GM18499 (cell line): ENCODE measurements at regions not wholly inside any gene's neighbourhood (a gene's known extent, or its start where the extent isn't known, plus 50 kb on each side); places are given as distances from the start of the nearest gene placed in this dataset.

ENCODE experiments used
- ATAC-seq: cut with Tn5 transposase; IDR thresholded peaks from one replicate; pipeline ENCODE4 v1.9.1; 2021; ENCODE audit warnings: moderate number of reproducible peaks; ENCODE audit not compliant: insufficient read depth, unreplicated experiment

DNA sequence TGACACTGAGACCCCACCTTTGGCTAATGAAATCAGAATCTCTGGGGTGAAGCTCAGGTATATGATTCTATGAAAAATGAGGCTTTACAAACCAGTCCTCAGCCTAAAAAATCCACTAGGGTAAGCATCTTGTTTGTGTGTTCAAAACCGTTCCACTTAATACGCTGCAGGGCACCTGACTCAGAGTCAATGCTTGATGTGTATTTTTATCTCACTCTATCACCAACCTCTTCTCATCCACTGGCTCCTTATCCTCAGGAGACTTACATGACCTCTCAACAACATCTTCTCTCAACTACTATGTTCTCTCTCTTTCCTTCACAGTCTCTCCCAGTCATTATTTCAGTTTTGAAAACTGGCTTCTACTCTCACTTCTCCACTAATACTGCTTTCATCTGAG lies 153.3 kb upstream of the KCNN2 start:
- no peak for ATAC-seq

DNA sequence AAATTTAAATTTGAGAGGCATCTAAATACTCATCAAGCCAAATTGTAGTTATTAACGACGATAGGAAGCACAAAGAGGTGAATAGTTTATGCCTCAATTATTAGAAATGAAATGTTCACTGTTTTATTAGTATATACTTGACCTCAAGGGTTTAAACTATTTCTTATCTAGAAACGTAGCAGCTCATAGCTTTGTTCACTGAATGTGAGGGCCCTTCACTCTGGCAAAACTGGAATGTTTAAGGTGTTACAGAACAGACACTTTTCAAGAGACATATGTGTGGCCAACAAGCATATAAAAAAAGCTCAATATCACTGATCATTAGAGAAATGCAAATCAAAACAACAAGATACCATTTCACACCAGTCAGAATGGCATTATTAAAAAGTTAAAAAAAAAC lies 151.2 kb upstream of the KCNN2 start:
- ATAC-seq: no peak

DNA sequence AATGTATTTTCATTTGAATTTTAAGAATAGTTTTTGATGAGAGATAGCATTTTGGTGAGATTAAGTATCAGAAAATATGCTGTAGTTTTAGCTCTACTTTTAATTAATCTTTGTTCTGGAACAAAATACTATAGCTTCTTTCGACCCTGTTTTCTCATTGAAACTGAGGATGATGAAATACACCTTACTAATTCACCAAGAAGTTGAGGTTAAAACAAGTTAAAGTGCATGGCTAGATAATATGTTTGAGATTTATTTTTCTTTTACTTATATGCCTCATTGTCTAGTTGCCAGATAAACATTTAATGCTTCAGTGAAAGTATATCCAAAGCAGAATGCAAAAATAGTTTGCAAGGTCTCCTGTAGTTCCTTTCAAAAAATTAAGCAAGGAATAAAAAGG lies 140.1 kb upstream of the KCNN2 start:
- ATAC-seq: no peak

DNA sequence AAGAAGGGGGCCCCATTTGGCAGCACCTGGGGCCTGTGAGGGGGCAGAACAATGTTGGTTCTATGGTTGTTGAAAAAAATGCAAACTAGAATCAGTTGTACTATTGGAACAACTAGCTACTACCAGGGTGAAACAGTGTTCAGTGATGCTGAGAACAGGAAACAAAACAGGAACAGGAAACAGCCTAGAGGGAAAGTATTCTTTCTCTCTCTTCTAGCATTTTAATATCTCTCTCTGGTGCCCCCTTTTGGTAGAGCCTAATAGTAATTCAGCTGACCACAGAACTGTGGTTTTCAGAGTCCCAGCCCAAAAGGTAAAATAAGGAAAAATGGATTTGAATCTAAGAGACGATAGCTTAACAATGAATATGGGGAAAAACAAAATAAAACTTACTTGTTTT lies 138.0 kb upstream of the KCNN2 start:
- ATAC-seq: peak; percentile 83

DNA sequence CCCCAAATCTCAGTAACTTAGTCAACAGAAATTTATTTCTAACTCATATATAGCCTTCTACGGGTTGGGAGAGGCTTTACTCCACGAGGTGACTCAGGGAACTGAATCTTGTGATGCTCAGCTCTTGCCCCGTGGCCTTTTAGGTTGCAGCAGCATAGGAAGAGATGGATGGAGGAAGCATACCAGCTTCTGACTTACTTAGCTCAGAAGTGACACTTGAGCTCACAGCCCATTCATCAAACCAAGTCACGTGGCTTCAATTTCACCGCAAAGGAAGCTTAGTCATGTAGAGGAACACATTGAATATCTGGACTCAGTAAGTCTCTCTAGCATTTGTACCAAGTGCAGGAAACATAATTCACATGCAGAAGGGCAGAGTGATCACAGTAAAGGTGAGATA lies 124.1 kb upstream of the KCNN2 start:
- no peak for ATAC-seq

DNA sequence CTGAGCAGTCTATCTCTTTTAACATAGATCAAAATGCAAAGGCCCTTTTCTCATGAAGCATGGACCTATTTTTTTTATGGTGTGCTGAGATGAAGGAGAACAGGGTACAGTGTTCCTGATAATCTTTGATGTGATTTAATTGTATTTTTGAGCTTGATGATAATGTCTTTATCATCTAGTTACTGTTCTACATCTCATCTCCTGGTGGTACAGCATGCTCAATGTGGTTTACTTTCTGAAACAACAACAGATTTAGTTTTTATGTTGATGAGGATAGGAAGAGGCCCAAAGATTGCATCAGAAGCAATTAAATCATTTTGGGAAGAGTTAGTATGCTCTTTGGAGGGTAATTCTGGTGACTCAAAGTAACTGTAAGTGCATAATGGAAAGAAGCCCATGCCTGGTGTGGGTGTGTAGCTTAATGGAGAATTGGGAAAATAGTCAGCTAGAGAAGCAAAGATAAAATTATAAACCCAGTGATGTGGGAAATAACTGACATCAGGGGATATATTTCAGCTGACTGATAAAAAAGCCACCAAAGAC lies 123.0 kb upstream of the KCNN2 start:
- no peak for ATAC-seq

DNA sequence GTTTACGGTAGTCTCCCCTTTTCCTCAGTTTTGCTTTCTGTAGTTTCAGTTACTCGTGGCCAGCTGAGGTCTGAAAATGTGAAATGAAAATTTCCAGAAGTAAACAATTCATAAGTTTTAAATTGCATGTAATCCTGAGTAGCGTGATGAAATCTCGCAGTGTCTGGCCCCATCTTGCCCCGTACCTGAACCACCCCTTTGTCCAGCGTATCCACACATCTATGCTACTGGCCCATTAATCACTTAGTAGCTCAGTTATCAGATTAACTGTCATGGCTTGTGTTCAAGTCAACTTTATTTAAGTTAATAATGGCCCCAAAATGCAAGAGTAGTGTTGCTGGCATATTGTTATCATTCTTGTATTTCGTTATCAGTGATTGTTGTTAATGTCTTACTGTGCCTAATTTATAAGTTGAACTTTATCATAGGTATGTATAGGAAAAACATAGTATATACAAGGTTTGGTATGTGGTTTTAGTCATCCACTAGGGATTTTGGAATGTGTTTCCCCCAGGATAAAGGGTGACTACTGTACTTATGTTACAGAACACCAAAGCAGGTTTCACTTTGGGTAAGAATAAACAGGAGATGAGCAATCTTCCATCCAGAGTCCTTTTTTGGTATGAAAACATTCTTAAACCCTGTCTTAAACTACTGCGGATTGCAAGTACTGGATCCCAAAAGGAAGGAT lies 118.4 kb upstream of the KCNN2 start:
- ATAC-seq: no peak

DNA sequence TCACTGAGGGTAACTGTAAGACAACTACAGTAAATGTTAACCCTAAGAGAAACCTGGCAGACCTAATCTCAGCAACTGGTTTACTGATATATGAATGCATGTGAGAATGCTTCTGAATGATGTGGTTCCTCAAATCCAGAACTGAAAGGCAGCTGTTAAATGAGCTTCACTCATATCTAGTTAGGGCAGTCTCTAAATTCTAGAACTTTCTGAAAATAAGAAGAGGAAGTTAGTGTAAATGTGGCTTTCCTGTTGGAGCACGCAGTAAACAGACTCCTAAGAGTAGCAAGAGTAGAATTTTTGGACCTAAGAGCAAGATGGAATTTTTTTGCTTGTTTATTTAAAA lies 117.9 kb upstream of the KCNN2 start:
- ATAC-seq: peak; percentile 64

DNA sequence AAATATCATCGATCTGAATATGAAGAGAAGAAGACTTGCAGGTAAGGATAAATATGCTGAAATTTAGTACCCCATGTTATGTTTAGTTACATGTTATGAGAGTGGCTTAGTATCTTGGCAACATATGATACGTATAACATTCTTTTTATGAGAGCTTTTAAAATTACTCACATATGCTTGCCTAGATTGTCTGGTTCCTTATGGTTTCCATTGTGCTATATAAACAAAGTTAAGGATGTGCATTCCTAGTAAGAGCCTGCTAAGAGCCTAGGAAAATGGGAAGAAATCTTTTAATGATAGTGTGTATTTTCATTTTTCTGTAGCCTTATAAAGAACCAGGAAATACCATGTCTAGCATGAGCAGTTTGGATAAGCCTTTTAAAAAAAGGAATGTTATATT lies 112.0 kb upstream of the KCNN2 start:
- no peak for ATAC-seq

DNA sequence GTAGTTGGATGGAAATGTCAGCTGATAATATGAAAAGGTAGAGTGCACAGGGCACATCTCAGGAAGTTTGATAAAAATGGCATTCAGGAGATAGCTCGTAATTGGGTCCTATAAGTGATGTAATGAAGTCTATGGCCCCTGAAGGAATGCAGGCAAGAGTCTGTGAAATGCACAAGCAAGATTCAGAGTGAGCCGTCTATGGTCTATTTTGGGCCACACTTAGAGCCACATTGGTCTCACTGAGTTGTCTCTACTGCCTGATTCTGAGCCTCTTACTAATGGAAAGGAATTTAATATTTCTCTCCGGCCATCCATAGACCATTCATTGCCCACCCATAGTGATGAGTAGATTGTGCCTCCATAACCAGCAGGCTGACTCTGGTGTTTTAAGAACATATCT lies 111.3 kb upstream of the KCNN2 start:
- ATAC-seq: no peak

DNA sequence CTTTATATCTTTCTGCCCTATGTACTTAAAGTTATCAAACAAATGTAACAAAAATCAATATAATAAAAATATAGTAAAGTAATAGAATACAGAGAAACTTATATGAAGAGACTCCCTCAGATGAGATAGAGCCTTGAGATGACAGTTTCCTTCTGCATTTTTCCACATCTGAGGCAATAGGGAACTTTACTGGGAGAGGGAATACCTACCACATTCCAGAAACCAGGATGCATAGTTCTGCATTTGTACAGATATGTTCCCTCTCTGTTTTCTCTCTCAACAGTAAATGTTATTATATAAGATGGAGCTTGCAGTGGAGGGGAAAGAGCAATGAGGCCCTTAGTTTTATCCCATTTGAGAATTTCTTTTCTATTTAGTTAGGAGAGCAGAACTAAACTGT lies 109.6 kb upstream of the KCNN2 start:
- no peak for ATAC-seq

DNA sequence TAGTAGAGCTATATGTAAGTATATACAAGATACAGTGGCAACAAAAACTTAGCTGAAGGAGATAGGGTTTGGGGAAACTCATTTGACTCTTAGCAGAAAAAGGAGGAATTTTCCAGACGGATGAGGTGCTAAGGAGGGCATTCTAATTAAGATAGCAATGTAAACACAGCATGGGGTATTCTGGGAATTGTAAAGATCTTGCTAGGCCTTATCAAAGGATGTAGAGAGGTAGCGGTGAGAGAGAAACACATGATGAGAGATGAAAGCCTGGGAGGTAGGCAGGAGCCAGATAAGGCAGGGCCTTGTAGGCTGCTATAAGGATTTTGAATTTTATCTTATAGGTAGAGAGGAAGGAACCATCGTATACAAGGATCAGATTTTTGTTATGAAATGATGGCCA lies 106.6 kb upstream of the KCNN2 start:
- ATAC-seq: no peak

DNA sequence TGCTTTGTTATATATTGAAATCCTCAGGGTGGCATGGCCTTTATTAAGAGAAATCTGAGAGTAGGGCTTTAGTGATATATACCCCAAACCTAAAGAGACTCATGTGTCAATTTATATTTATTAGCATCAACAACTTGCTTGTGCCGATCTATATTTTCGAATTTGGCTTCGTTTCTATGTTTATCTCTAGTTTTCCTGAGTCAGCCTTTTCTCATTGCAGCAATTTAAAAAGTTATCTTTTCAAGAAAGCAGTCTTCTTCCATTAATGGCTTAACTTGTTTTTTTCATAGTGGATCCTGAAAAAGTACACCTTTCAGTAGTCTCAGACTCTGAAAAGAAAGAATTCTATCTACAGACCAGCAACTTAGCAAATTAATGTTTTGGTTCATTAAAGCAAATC lies 99.9 kb upstream of the KCNN2 start:
- no peak for ATAC-seq

DNA sequence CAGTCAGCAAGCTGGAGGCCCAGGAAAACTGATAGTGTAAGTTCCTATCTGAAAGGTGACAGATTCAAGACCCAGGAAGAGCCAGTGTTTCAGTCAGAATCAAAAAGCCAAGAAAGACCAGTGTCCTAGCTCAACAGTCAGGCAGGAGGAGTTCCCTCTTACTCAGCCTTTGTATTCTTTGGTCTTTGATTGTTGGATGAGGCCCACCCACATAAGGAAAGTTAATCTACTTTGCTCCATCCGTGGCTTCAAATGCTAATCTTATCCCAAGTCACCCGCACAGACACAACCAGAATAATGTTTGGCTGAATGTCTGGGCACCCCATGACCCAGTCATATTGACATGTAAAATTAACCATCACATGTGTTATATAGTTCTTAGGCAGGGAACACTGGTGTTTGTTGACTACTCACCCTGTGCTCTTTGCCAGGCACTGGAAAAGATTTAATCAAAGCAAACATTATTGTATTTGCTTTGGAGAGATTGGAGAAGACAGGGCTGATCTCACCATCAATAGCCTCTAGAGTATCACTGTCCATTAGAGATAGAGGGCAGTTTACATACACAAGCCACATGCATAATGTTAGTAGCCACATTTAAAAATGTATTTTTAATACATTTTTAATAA lies 96.3 kb upstream of the KCNN2 start:
- ATAC-seq: no peak

DNA sequence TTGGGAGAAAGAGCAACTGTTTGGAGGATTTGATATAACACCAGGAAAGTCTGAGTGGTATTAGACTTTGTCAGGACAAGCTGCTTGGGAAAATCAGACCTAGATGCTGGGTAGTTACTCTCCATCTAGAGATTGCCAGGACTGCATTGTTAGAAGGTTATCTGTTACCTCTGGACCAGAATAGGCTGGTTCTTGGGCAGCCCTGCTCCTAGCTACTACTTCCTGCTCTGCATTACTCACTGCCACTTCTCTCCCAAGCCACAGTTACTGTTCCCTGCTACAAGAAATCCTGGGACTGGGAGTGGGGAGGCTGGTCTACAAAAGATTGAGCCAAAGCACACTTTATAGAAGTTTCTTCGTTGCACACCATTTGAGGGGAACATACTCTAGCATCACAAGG lies 95.5 kb upstream of the KCNN2 start:
- no peak for ATAC-seq

DNA sequence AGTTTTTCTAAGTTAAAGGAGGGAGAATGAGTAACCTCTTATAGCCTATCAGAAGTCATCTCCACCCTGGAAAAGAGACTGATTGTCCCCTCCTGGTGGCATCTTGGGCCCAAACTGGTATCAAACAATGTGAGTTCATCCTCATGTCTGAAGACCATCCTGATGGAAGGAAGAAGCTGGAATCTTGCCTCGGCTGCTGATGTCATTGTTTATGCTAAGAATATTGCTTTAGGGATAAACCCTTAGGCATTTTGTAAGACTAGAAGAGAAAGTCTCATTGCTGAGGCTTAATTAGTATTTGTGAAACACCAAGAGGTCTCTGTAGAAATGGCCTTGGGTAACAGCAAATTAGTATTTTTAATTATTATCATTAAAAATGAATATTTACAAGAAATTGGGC lies 65.7 kb upstream of the KCNN2 start:
- ATAC-seq: no peak

DNA sequence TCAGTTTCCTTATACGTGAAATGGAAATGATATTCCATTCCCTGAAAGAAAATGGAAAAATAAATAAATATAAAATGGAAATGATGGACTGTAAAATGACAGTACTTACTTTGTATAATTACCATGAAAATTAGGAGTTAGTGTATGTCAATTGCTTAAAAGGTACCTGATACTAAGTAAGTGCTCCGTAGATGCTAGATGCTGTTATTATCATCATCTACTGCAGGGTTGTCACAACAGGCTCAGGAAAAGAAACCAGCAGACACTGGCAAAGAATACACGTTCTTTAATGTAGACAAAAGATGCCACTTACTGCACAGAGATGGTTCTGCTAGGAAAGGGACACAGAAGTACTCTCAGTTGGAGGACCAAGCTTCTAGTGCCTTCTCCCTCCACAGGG lies 64.0 kb upstream of the KCNN2 start:
- ATAC-seq: no peak

DNA sequence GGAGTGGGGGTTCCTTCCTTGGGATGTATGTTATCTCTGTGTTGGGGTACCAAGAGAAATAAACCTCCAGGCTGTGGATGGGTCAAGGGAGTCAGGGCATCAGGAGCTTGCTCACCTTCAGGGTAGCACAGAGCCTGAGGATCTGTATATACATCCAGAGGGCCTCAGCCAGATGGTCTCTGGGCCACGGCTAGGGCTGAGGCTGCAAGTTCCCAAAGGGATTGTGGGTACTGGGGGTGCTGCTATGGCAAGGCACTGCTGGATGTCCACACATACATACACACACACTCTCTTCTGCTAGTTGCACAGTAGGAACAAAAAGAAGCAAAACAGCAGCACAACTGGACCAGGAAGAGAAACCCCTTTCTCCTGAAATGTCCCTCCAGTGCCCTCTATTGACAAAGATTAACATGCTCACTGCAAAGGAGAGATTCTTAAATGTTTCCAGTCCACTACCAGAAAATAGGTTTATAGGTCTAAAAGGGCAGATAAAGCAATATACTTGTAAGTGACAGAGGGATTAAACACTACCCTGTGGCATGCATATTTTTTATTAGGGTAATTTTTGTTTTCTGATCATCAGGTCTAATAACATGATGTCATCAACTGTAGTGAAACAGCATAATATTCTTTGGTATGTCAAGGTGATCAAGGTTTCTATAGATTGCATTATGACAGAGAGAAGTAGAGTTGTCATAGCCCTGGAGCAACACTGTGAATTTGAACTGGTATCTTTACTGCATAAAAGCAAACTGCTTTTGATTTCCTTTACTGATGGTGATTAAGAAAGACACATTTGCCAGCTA lies 56.3 kb upstream of the KCNN2 start:
- ATAC-seq: no peak

DNA sequence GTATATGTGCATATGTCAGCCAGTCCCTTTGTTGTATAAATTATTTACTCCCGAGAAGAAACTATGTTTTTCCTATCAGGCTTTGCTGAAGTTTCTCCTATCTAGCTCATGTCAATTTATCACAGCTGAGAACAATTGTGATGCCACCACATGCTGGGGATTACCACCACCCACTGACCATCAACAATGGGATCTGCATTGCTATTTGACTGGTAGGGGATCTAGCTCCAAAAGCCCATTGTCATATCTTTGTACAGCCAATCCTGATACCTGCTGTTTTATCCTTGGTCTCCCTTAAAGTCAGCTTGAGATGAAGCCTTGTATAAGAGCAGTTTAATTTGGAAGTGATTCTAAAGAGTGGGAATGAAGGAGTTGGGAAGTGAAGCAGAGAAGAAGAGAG lies 53.9 kb upstream of the KCNN2 start:
- no peak for ATAC-seq

DNA sequence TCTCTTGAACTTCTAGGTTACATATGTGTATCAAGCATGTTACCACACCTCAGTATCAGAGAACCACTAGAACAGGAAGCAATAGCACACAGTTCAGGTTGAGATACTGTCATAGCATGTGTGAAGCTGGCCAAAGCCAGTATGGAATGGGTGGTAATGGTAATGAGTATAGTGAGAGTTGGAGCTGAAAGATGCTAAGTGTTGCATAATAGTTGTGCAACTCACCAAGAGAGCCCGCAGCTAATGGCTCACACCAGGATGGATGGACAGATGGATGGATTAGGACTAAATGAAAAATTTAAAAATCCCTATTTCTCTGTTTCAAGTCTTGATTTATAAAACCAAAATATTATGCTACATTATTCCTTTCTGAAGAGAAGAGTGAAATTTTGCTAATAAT lies 53.4 kb upstream of the KCNN2 start:
- no peak for ATAC-seq

DNA sequence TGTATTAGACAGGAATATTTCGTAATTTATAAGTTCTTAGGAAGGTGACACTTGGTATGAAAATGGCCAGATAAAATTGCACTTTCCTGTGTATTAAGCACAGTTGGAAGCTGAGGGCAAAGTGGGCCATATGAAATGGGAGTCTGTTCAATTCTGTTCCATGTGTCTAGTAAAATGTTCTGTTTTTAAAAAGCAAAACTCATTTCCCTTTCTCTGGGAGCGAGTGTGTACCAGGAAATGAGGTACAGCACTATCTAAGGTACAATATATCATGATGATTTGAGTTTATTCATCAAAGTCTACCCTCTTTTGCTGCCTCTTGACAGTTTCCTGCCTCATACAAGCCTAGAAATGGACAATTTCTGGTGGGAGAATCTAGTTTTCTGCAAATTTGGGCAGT lies 51.2 kb upstream of the KCNN2 start:
- no peak for ATAC-seq

DNA sequence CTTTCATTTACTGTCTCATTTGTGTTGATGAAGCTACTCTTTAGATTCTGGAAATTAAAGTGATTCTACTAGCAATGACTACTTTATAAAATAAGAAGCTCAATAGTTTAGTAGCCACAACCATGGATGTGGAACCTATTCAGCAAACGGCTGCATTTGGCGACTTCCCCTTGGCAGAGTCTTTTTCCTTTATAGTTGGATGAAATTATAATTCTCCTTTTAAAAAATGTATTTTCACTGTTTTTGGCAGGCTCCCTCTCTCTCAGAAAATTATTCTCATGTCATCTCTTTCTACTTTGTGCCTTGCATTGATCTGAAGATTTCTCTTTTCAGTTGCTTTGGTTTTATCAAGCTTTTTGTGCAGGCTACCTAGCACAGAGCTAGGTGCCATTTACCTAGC lies 50.6 kb upstream of the KCNN2 start:
- no peak for ATAC-seq
